Transverse colon (tissue), 4 donors: ENCODE measurements at regions not wholly inside any gene's neighbourhood (a gene's known extent, or its start where the extent isn't known, plus 50 kb on each side); places are given as distances from the start of the nearest gene placed in this dataset.

Experiments used
- DNase-seq: peaks from one replicate; pipeline ENCODE4 v3.0.0-alpha.2; 2019
- H3K27ac ChIP-seq, 4 donors: fragments of 200-600 bp; sonication (generic); 2 replicates each; pipeline ENCODE4 v1.5.1; 2016 to 2018; ENCODE audit warnings: inconsistent platforms in 4 of 4
- H3K27me3 ChIP-seq: fragments of 200-600 bp; sonication (generic); 2 replicates; pipeline ENCODE4 v1.5.1; 2017; ENCODE audit warnings: inconsistent platforms
- H3K36me3 ChIP-seq, 4 donors: fragments of 200-600 bp; sonication (generic); 2 replicates each; pipeline ENCODE4 v1.5.1; 2017 to 2019; ENCODE audit warnings: inconsistent platforms in 4 of 4
- H3K4me1 ChIP-seq, 4 donors: fragments of 200-600 bp; sonication (generic); 2 replicates each; pipeline ENCODE4 v1.5.1; 2017 to 2020; ENCODE audit warnings: inconsistent platforms in 4 of 4
- H3K4me3 ChIP-seq, 4 donors: fragments of 200-600 bp; sonication (generic); 1 replicate in 1 of 4; 2 replicates in 3 of 4; pipeline versions ENCODE4 v1.5.1 to v1.6.1; 2017 to 2019; ENCODE audit warnings: inconsistent platforms in 4 of 4
- H3K9me3 ChIP-seq, 2 donors: fragments of 200-600 bp; sonication (generic); 2 replicates each; pipeline ENCODE4 v1.5.1; 2017 to 2019; ENCODE audit warnings: inconsistent platforms in 2 of 2
- EP300 ChIP-seq: sonication (generic); formaldehyde crosslinking; IDR thresholded peaks from one replicate; pipeline ENCODE4 v1.6.1; 2017; ENCODE audit warnings: antibody characterized with exemption, low read depth
- POLR2A ChIP-seq: fragments of 450-650 bp; IDR thresholded peaks from one replicate; pipeline ENCODE4 v1.6.1; 2016; ENCODE audit warnings: antibody characterized with exemption, mild to moderate bottlenecking, moderate library complexity
- POLR2AphosphoS5 ChIP-seq, 3 donors: sonication (generic); formaldehyde crosslinking; IDR thresholded peaks; one replicate each; pipeline ENCODE4 v1.6.1; 2016; ENCODE audit warnings: antibody characterized with exemption in 3 of 3
- WGBS, 2 donors: methylation state at CpG; one replicate each; pipeline ENCODE4 v1.1.5; 2018; ENCODE audit warnings: low coverage in 1 of 2; 5-methylcytosine and 5-hydroxymethylcytosine counted together
- in situ Hi-C, 4 donors: fragments of 200-750 bp; cut with MboI; loops; one replicate each; pipeline versions ENCODE4 v1.15.0 to v1.15.1; 2017; ENCODE audit warnings: low sequenced_read_pairs in 3 of 4, low pct_ligation_motif_present in 1 of 4, low pct_unique_long_range_greater_than_20kb in 1 of 4
- intact Hi-C: fragments of 100-400 bp; cut with DNase I; formaldehyde crosslinking; loops from one replicate; pipeline ENCODE4 v1.15.1; 2023; ENCODE audit warnings: low total_unique reads
- TF ChIP-seq, protein P1 (sequence below), 5 experiments: fragments of 200-600 bp in 3 of 5; fragments of 450-650 bp in 2 of 5; sonication (generic) in 3 of 5; IDR thresholded peaks; 1 replicate in 2 of 5; 2 replicates in 3 of 5; pipeline ENCODE4 v1.5.1; 2016 to 2017; ENCODE audit warnings: antibody characterized with exemption in 5 of 5, inconsistent platforms in 3 of 5, mild to moderate bottlenecking in 2 of 5, moderate library complexity in 1 of 5

DNA sequence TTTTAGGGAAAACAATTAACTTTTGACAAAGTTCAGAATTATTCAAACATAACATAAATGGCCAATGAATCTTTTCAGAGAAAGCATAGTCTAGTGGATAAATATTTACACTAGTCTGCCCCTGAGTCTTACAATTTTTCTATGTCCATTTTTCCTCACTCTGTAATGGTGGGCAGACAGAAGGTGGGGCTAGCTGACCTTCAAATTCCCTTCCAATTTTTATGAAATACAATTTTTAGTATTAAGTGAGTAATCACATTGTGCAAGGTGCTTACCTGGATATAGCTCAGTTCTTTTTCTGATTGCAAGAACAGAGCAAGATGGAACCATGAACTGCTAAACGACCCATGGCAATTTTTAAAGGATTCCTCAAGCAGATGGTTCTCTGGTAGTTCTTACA is 441.7 kb upstream of the NR2F2 start:
- intact Hi-C loops = loop anchor here (5.0 kb wide), 1 partner anchor 1249 kb away; no protein-coding TSS in a partner anchor
- in situ Hi-C loops = no loop called here
- H3K36me3 ChIP-seq = no peaks in the 10 kb centered on the region
- no peaks in the 10 kb centered on the region for H3K9me3 ChIP-seq
- TF ChIP-seq POLR2A = no peak
- TF ChIP-seq, protein P1, sequence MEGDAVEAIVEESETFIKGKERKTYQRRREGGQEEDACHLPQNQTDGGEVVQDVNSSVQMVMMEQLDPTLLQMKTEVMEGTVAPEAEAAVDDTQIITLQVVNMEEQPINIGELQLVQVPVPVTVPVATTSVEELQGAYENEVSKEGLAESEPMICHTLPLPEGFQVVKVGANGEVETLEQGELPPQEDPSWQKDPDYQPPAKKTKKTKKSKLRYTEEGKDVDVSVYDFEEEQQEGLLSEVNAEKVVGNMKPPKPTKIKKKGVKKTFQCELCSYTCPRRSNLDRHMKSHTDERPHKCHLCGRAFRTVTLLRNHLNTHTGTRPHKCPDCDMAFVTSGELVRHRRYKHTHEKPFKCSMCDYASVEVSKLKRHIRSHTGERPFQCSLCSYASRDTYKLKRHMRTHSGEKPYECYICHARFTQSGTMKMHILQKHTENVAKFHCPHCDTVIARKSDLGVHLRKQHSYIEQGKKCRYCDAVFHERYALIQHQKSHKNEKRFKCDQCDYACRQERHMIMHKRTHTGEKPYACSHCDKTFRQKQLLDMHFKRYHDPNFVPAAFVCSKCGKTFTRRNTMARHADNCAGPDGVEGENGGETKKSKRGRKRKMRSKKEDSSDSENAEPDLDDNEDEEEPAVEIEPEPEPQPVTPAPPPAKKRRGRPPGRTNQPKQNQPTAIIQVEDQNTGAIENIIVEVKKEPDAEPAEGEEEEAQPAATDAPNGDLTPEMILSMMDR (IDR thresholded peaks at IDR 0.05) = no peak
- no peak for TF ChIP-seq EP300
- no peaks in the 10 kb centered on the region for H3K4me1 ChIP-seq
- no peaks in the 10 kb centered on the region for H3K27me3 ChIP-seq
- WGBS, 2 donors = 50 to 71% methylated on average over 1 of the region's 1 CpG
- H3K27ac ChIP-seq = no peak overlapping the region
- no peak overlapping the region for H3K4me3 ChIP-seq
- DNase-seq = no peak

- no peak for DNase-seq
- H3K36me3 ChIP-seq = no peaks in the 10 kb centered on the region
- WGBS, 2 donors = 19 to 38% methylated on average over 2 of the region's 2 CpGs
- in situ Hi-C loops (no loop called here), intact Hi-C loops (no loop called here)
- H3K9me3 ChIP-seq = no peaks in the 10 kb centered on the region
- TF ChIP-seq POLR2AphosphoS5 (IDR thresholded peaks at IDR 0.05) (no peak), POLR2A (no peak)
- H3K4me1 ChIP-seq = peaks cover 0 to 9% (median 0%) of the 10 kb centered on the region in 4 donors
- no peak overlapping the region for H3K4me3 ChIP-seq
- no peaks in the 10 kb centered on the region for H3K27me3 ChIP-seq
- H3K27ac ChIP-seq = no peak overlapping the region
Observed at GRCh38 chr15:95894407-95894956, 436.0 kb upstream of the NR2F2 start.

DNA sequence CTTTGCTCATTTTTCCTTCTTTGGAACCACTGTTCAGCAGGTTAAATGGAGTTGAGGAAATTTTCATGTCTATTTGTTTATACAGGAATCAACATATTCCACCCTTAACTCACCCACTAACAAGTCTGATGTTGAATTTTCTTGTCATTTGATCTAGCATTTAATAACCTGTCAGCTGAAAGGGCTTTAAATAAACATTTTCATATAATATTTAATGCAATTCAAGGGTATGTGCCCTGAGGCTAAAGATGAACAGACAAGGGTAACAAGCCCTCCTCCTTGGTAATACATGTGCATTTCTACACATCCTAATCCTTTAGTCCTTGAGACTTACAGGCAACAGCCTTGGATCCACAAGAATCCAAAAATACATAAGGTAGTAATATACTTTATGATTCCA is 435.0 kb upstream of the NR2F2 start:
- intact Hi-C loops = no loop called here
- Histone ChIP-seq H3K4me1 (peaks cover 0 to 9% (median 0%) of the 10 kb centered on the region in 4 donors), H3K36me3 (no peaks in the 10 kb centered on the region), H3K27ac (no peak overlapping the region), H3K9me3 (no peaks in the 10 kb centered on the region), H3K4me3 (no peak overlapping the region), H3K27me3 (no peaks in the 10 kb centered on the region)
- in situ Hi-C loops = no loop called here
- no peak for TF ChIP-seq EP300
- no peak for TF ChIP-seq POLR2A
- TF ChIP-seq, protein P1 (IDR thresholded peaks at IDR 0.05) = no peak
- TF ChIP-seq POLR2AphosphoS5 (IDR thresholded peaks at IDR 0.05) = no peak
- DNase-seq = no peak

GRCh38 chr15:95897651-95898050 is 432.8 kb upstream of the NR2F2 start:
- intact Hi-C loops = no loop called here
- H3K27me3 ChIP-seq = no peaks in the 10 kb centered on the region
- TF ChIP-seq EP300 (no peak), POLR2A (no peak), POLR2AphosphoS5 (IDR thresholded peaks at IDR 0.05) (no peak)
- TF ChIP-seq, protein P1 (IDR thresholded peaks at IDR 0.05) = no peak
- no peaks in the 10 kb centered on the region for H3K36me3 ChIP-seq
- DNase-seq = no peak
- in situ Hi-C loops = no loop called here
- H3K4me1 ChIP-seq = peaks cover 0 to 9% (median 0%) of the 10 kb centered on the region in 4 donors
- 87 to 100% methylated on average over 1 to 2 of the region's 2 CpGs for WGBS, 2 donors
- H3K9me3 ChIP-seq = no peaks in the 10 kb centered on the region
- no peak overlapping the region for H3K4me3 ChIP-seq
- H3K27ac ChIP-seq = no peak overlapping the region

DNA sequence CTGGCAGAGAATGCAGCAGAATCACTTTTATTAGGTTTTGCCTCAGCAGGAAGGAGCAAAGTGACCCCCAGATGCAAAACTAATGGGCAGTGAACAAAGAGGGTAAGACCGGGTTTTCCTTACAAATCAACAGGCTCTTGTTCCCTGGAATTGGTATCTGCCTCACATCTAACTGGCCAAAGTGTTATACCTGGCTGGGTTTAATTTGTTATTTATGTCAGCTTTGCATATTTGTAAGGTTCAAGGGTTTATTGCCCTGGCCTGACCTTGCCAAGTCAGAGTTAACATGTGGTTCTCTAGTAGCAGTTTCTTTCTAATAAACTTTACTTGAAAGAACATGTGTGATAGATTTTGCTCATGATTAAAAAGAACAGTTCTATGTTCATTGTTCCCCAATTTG is 431.7 kb upstream of the NR2F2 start:
- H3K27me3 ChIP-seq = no peaks in the 10 kb centered on the region
- in situ Hi-C loops = no loop called here
- TF ChIP-seq EP300 (no peak), POLR2AphosphoS5 (IDR thresholded peaks at IDR 0.05) (no peak)
- H3K4me3 ChIP-seq = no peak overlapping the region
- no peaks in the 10 kb centered on the region for H3K36me3 ChIP-seq
- H3K9me3 ChIP-seq = no peaks in the 10 kb centered on the region
- intact Hi-C loops = no loop called here
- WGBS, 2 donors = 68% methylated on average over 1 of the region's 1 CpG; no CpG with 5 or more reads in 1 of the 2 donors
- no peak for DNase-seq
- no peak overlapping the region for H3K27ac ChIP-seq
- H3K4me1 ChIP-seq = peaks cover 0 to 9% (median 0%) of the 10 kb centered on the region in 4 donors
